ENCODE measurements at regions not wholly inside any gene's neighbourhood (a gene's known extent, or its start where the extent isn't known, plus 50 kb on each side); places are given as distances from the start of the nearest gene placed in this dataset.

GRCh38 chr11:30147293-30147692 lies 83.5 kb upstream of the FSHB start:
- no peak overlapping the region for H3K27ac ChIP-seq
- ChIA-PET CTCF (no interaction called here), POLR2A (ENCODE audit: low non-redundant PET) (no interaction called here)
- DNase-seq (ENCODE audit: low spot score) = no peak
- no peak for TF ChIP-seq CTCF (conservative IDR thresholded peaks at IDR 0.05; ENCODE audit: low read depth)

- no peak for DNase-seq (ENCODE audit: low spot score)
- no peak overlapping the region for H3K27ac ChIP-seq
- ChIA-PET CTCF (interaction anchor here (0.5 kb wide), 1 partner anchor 733 kb away, joined by 3 read pairs; no protein-coding TSS in a partner anchor), POLR2A (ENCODE audit: low non-redundant PET) (no interaction called here)
- TF ChIP-seq CTCF (conservative IDR thresholded peaks at IDR 0.05; ENCODE audit: low read depth) = no peak
These were observed 80.8 kb upstream of the FSHB start for GRCh38 chr11:30149998-30150397.

- CTCF ChIA-PET = no interaction called here
- no peak overlapping the region for H3K27ac ChIP-seq
- TF ChIP-seq CTCF (conservative IDR thresholded peaks at IDR 0.05; ENCODE audit: low read depth) = no peak
- peak; percentile 4 for DNase-seq (ENCODE audit: low spot score)
- POLR2A ChIA-PET (ENCODE audit: low non-redundant PET) = no interaction called here
These were observed 80.4 kb upstream of the FSHB start for GRCh38 chr11:30150425-30150824.

GRCh38 chr11:30153008-30153407 lies 77.8 kb upstream of the FSHB start:
- POLR2A ChIA-PET (ENCODE audit: low non-redundant PET) = no interaction called here
- no peak for TF ChIP-seq CTCF (conservative IDR thresholded peaks at IDR 0.05; ENCODE audit: low read depth)
- H3K27ac ChIP-seq = no peak overlapping the region
- CTCF ChIA-PET = interaction anchor here (3.0 kb wide), 1 partner anchor 10 kb away, joined by 11 read pairs; no protein-coding TSS in a partner anchor
- no peak for DNase-seq (ENCODE audit: low spot score)

- CTCF ChIA-PET = no interaction called here
- DNase-seq (ENCODE audit: low spot score) = no peak
- no peak overlapping the region for H3K27ac ChIP-seq
- POLR2A ChIA-PET (ENCODE audit: low non-redundant PET) = no interaction called here
- TF ChIP-seq CTCF (conservative IDR thresholded peaks at IDR 0.05; ENCODE audit: low read depth) = no peak
These were observed 75.4 kb upstream of the FSHB start for GRCh38 chr11:30155428-30155827.

GRCh38 chr11:30159546-30159945 lies 71.3 kb upstream of the FSHB start:
- CTCF ChIA-PET = no interaction called here
- no peak for DNase-seq (ENCODE audit: low spot score)
- no peak overlapping the region for H3K27ac ChIP-seq
- TF ChIP-seq CTCF (conservative IDR thresholded peaks at IDR 0.05; ENCODE audit: low read depth) = no peak
- POLR2A ChIA-PET (ENCODE audit: low non-redundant PET) = no interaction called here

GRCh38 chr11:30165652-30166051 lies 65.2 kb upstream of the FSHB start:
- no peak overlapping the region for H3K27ac ChIP-seq
- TF ChIP-seq CTCF (conservative IDR thresholded peaks at IDR 0.05; ENCODE audit: low read depth) = no peak
- POLR2A ChIA-PET (ENCODE audit: low non-redundant PET) = no interaction called here
- CTCF ChIA-PET = interaction anchor here (0.6 to 1.1 kb wide), 2 partner anchors 22 to 51 kb away, joined by 3 read pairs; no protein-coding TSS in a partner anchor
- DNase-seq (ENCODE audit: low spot score) = no peak

Measured in RWPE1 (cell line).